ENCODE measurements at regions not wholly inside any gene's neighbourhood (a gene's known extent, or its start where the extent isn't known, plus 50 kb on each side); places are given as distances from the start of the nearest gene placed in this dataset.

- no peak for TF ChIP-seq CTCF (IDR thresholded peaks at IDR 0.05)
- TF ChIP-seq POLR2A (IDR thresholded peaks at IDR 0.05): no peak
Observed at GRCh38 chr10:129120441-129120840, 346.6 kb upstream of the MGMT start.

Measured in uterus (tissue), 2 donors.